Osteocyte (in vitro differentiated cells): ENCODE measurements at regions not wholly inside any gene's neighbourhood (a gene's known extent, or its start where the extent isn't known, plus 50 kb on each side); places are given as distances from the start of the nearest gene placed in this dataset.

Experiments
- DNase-seq: peaks from one replicate; pipeline ENCODE4 v3.0.0; 2021; ENCODE audit warnings: mixed read lengths; ENCODE audit not compliant: unreplicated experiment; ENCODE audit errors: extremely low spot score
- H3K27ac Mint-ChIP-seq: one replicate; pipeline ENCODE4 v1.8.0; 2021; ENCODE audit warnings: mild to moderate bottlenecking, mixed read lengths; ENCODE audit not compliant: unreplicated experiment
- H3K27me3 Mint-ChIP-seq: one replicate; pipeline ENCODE4 v1.8.0; 2021; ENCODE audit warnings: mixed read lengths; ENCODE audit not compliant: unreplicated experiment
- H3K36me3 Mint-ChIP-seq: one replicate; pipeline ENCODE4 v1.8.0; 2021; ENCODE audit warnings: mixed read lengths; ENCODE audit not compliant: unreplicated experiment
- H3K4me1 Mint-ChIP-seq: one replicate; pipeline ENCODE4 v1.8.0; 2021; ENCODE audit warnings: mixed read lengths; ENCODE audit not compliant: unreplicated experiment
- H3K4me3 Mint-ChIP-seq: one replicate; pipeline ENCODE4 v1.8.0; 2021; ENCODE audit warnings: mild to moderate bottlenecking, moderate library complexity, mixed read lengths; ENCODE audit not compliant: unreplicated experiment
- H3K9me3 Mint-ChIP-seq: one replicate; pipeline ENCODE4 v1.8.0; 2021; ENCODE audit warnings: mixed read lengths; ENCODE audit not compliant: unreplicated experiment
- TF ChIP-seq, protein P1 (sequence below): fragments of 200-600 bp; sonication (generic); IDR thresholded peaks from 2 replicates; pipeline ENCODE4 v1.5.0; 2021; ENCODE audit warnings: antibody characterized with exemption, mild to moderate bottlenecking, moderate library complexity

- Mint-ChIP-seq H3K27me3 (peaks cover 18% of the 10 kb centered on the region), H3K4me1 (no peaks in the 10 kb centered on the region), H3K27ac (no peak overlapping the region), H3K9me3 (no peaks in the 10 kb centered on the region), H3K4me3 (no peak overlapping the region), H3K36me3 (no peaks in the 10 kb centered on the region)
- no peak for DNase-seq
- TF ChIP-seq, protein P1, sequence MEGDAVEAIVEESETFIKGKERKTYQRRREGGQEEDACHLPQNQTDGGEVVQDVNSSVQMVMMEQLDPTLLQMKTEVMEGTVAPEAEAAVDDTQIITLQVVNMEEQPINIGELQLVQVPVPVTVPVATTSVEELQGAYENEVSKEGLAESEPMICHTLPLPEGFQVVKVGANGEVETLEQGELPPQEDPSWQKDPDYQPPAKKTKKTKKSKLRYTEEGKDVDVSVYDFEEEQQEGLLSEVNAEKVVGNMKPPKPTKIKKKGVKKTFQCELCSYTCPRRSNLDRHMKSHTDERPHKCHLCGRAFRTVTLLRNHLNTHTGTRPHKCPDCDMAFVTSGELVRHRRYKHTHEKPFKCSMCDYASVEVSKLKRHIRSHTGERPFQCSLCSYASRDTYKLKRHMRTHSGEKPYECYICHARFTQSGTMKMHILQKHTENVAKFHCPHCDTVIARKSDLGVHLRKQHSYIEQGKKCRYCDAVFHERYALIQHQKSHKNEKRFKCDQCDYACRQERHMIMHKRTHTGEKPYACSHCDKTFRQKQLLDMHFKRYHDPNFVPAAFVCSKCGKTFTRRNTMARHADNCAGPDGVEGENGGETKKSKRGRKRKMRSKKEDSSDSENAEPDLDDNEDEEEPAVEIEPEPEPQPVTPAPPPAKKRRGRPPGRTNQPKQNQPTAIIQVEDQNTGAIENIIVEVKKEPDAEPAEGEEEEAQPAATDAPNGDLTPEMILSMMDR, result no peak
These were observed 137.9 kb upstream of the POU3F3 start for GRCh38 chr2:104716061-104716460.

GRCh38 chr2:104733226-104733943 lies 120.5 kb upstream of the POU3F3 start:
- Mint-ChIP-seq H3K9me3 (peaks cover 17% of the 10 kb centered on the region), H3K4me1 (peaks cover 6% of the 10 kb centered on the region), H3K4me3 (no peak overlapping the region), H3K36me3 (no peaks in the 10 kb centered on the region), H3K27me3 (no peaks in the 10 kb centered on the region), H3K27ac (no peak overlapping the region)
- no peak for DNase-seq
- TF ChIP-seq, protein P1, result peak; percentile 36

GRCh38 chr2:104734937-104735586 lies 118.9 kb upstream of the POU3F3 start:
- no peak overlapping the region for H3K27ac Mint-ChIP-seq
- DNase-seq, result no peak
- peaks cover 17% of the 10 kb centered on the region for H3K9me3 Mint-ChIP-seq
- H3K27me3 Mint-ChIP-seq, result no peaks in the 10 kb centered on the region
- H3K4me1 Mint-ChIP-seq, result peaks cover 14% of the 10 kb centered on the region
- TF ChIP-seq, protein P1, result no peak
- no peak overlapping the region for H3K4me3 Mint-ChIP-seq
- no peaks in the 10 kb centered on the region for H3K36me3 Mint-ChIP-seq

GRCh38 chr2:104736026-104736425 lies 117.9 kb upstream of the POU3F3 start:
- Mint-ChIP-seq H3K4me1 (peaks cover 14% of the 10 kb centered on the region), H3K36me3 (no peaks in the 10 kb centered on the region), H3K4me3 (no peak overlapping the region), H3K9me3 (peaks cover 7% of the 10 kb centered on the region), H3K27me3 (peaks cover 2% of the 10 kb centered on the region), H3K27ac (no peak overlapping the region)
- TF ChIP-seq, protein P1, result no peak
- DNase-seq, result no peak

- H3K36me3 Mint-ChIP-seq, result no peaks in the 10 kb centered on the region
- TF ChIP-seq, protein P1, result no peak
- peaks cover 11% of the 10 kb centered on the region for H3K4me1 Mint-ChIP-seq
- peak; percentile 17 for DNase-seq
- H3K27ac Mint-ChIP-seq, result no peak overlapping the region
- no peaks in the 10 kb centered on the region for H3K9me3 Mint-ChIP-seq
- H3K4me3 Mint-ChIP-seq, result no peak overlapping the region
- peaks cover 8% of the 10 kb centered on the region for H3K27me3 Mint-ChIP-seq
These were observed 112.1 kb upstream of the POU3F3 start for GRCh38 chr2:104741860-104742259.
